ENCODE measurements at regions not wholly inside any gene's neighbourhood (a gene's known extent, or its start where the extent isn't known, plus 50 kb on each side); places are given as distances from the start of the nearest gene placed in this dataset.

GRCh38 chr1:57632401-57632800 lies 208.5 kb upstream of the DAB1 start:
- Histone ChIP-seq H3K27me3 (0 out of 2 replicates have a peak, but pooled peaks cover 4% of the 10 kb centered on the region), H3K9me3 (replicated peaks) (no peaks in the 10 kb centered on the region), H3K4me1 (no peaks in the 10 kb centered on the region), H3K36me3 (no peaks in the 10 kb centered on the region), H3K27ac (no peak overlapping the region), H3K4me3 (no peak overlapping the region)
- no peak for DNase-seq

- DNase-seq: no peak
- Histone ChIP-seq H3K36me3 (no peaks in the 10 kb centered on the region), H3K9me3 (replicated peaks) (no peaks in the 10 kb centered on the region), H3K4me3 (no peak overlapping the region), H3K27me3 (0 out of 2 replicates have a peak, but pooled peaks cover 4% of the 10 kb centered on the region), H3K27ac (no peak overlapping the region), H3K4me1 (no peaks in the 10 kb centered on the region)
Observed at GRCh38 chr1:57627612-57628011, 203.8 kb upstream of the DAB1 start.

- Histone ChIP-seq H3K9me3 (replicated peaks) (no peaks in the 10 kb centered on the region), H3K27me3 (no peaks in the 10 kb centered on the region), H3K4me1 (no peaks in the 10 kb centered on the region), H3K4me3 (no peak overlapping the region), H3K27ac (no peak overlapping the region), H3K36me3 (no peaks in the 10 kb centered on the region)
- DNase-seq: no peak
Observed at GRCh38 chr1:57623791-57624538, 200.1 kb upstream of the DAB1 start.

- no peak overlapping the region for H3K27ac ChIP-seq
- H3K4me3 ChIP-seq: no peak overlapping the region
- H3K27me3 ChIP-seq: no peaks in the 10 kb centered on the region
- no peaks in the 10 kb centered on the region for H3K9me3 ChIP-seq (replicated peaks)
- H3K36me3 ChIP-seq: no peaks in the 10 kb centered on the region
- DNase-seq: peak; percentile 24 to 43
- no peaks in the 10 kb centered on the region for H3K4me1 ChIP-seq
Observed at GRCh38 chr1:57623039-57623790, 199.4 kb upstream of the DAB1 start.

DNA sequence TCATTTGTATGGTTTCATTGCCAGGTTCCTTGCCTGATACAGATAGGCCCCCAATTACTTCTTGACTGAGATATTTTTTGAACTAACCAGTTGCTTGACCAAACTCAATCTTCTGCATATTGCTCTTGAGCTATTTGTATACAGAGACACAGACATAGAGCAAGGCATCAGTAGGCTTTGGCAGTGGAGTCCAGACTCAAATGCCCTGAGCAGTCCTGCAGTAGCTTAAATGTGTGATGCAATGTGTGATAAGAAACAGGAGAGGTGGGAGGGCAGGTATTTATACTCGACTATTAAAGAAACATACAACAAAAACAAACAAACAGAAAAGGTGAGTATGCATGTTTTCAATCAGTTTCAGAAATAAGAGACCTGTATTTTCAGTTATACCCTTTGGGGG lies 197.9 kb upstream of the DAB1 start:
- H3K27me3 ChIP-seq: no peaks in the 10 kb centered on the region
- H3K27ac ChIP-seq: no peak overlapping the region
- no peaks in the 10 kb centered on the region for H3K9me3 ChIP-seq (replicated peaks)
- no peak overlapping the region for H3K4me3 ChIP-seq
- H3K4me1 ChIP-seq: no peaks in the 10 kb centered on the region
- no peaks in the 10 kb centered on the region for H3K36me3 ChIP-seq
- DNase-seq: no peak

DNA sequence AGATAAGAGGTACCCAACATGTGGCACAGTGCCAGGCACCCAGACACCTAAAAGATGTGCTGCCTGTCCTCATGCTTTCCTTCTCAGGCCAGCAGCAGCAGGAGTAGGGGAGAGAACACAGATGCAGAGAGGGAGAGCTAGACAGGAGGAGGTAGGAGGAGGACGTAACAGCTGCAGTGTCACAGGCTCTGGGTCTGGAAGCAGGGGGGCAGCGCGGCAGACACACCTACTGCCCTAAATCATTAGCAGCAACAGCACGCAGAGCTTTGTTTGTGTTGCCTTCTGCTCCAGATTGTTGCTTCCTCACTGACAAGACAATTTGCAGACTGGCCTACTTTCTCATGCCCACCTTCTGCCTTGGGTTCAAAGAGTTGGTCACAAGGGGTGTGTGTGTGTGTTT lies 196.7 kb upstream of the DAB1 start:
- Histone ChIP-seq H3K4me3 (no peak overlapping the region), H3K4me1 (no peaks in the 10 kb centered on the region), H3K9me3 (replicated peaks) (no peaks in the 10 kb centered on the region), H3K27me3 (no peaks in the 10 kb centered on the region), H3K27ac (no peak overlapping the region), H3K36me3 (no peaks in the 10 kb centered on the region)
- DNase-seq: peak in 1 of 2 experiments; percentile 22

DNA sequence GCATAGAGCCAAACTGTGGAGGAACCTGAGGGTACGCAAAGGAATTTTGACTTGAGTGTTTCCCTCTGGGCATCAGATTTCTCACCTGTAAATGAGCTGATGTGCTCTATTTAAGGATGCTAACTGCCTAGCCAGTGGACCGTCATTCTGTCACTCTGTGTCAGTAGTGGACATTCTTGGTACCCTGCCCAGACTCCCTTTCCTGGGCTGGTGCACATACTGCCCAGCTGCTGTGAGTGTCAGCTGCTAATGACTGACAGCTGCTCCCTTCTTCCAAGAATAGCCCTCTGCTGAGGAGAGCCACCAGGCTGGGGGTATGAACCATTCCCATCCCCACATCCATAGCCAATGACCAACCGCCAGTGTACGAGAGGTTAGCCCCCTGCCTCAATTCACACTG lies 193.1 kb upstream of the DAB1 start:
- Histone ChIP-seq H3K9me3 (replicated peaks) (no peaks in the 10 kb centered on the region), H3K4me1 (no peaks in the 10 kb centered on the region), H3K4me3 (no peak overlapping the region), H3K36me3 (no peaks in the 10 kb centered on the region), H3K27me3 (no peaks in the 10 kb centered on the region), H3K27ac (no peak overlapping the region)
- peak in 1 of 2 experiments; percentile 7 for DNase-seq

DNA sequence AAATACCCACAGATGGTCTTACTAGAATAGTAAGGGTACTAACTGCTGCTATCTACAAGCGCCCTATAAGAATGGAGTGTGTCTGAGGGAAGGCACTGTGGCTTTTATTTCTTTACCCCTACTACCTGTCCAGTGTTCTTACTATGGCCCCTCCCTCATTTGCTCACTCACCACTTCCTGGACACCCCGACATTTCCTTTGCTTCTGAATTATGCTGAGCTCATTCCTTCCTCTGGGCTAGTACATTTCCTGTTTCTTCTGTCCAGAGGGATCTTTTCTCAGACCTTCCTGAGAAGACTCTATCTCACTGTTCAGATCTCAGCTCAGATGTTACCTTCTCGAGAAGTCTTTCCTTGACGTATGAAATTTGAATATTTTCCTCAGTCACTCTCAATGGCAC lies 192.1 kb upstream of the DAB1 start:
- Histone ChIP-seq H3K4me3 (no peak overlapping the region), H3K9me3 (replicated peaks) (no peaks in the 10 kb centered on the region), H3K27ac (no peak overlapping the region), H3K27me3 (no peaks in the 10 kb centered on the region), H3K36me3 (no peaks in the 10 kb centered on the region), H3K4me1 (no peaks in the 10 kb centered on the region)
- no peak for DNase-seq

GRCh38 chr1:57612833-57613232 lies 189.0 kb upstream of the DAB1 start:
- Histone ChIP-seq H3K4me3 (no peak overlapping the region), H3K27ac (no peak overlapping the region), H3K4me1 (no peaks in the 10 kb centered on the region), H3K9me3 (replicated peaks) (no peaks in the 10 kb centered on the region), H3K36me3 (no peaks in the 10 kb centered on the region), H3K27me3 (no peaks in the 10 kb centered on the region; the same call in 1 of the 2 replicates)
- no peak for DNase-seq

DNA sequence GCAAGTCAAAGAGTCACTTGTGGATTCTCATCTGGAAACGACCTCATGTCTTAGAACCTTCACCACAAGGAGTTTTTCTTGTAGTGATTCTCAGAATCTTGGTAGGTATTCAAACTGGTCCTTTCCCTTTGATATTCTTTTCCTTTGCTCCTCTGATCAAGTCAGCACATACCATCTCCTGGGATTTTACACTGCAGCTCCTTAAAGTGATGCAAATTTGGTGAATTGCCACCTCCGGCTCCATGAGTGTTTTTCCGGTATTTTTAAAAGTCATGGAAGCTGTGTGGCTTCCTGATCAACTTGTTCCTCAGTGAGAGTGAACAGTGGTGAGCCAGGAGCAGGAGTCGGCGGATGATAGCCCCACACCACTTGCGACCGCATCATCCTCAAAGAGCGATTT lies 182.1 kb upstream of the DAB1 start:
- Histone ChIP-seq H3K4me3 (no peak overlapping the region), H3K27ac (no peak overlapping the region), H3K9me3 (replicated peaks) (no peaks in the 10 kb centered on the region), H3K27me3 (no peaks in the 10 kb centered on the region; the same call in 1 of the 2 replicates), H3K36me3 (no peaks in the 10 kb centered on the region), H3K4me1 (no peaks in the 10 kb centered on the region)
- no peak for DNase-seq

DNA sequence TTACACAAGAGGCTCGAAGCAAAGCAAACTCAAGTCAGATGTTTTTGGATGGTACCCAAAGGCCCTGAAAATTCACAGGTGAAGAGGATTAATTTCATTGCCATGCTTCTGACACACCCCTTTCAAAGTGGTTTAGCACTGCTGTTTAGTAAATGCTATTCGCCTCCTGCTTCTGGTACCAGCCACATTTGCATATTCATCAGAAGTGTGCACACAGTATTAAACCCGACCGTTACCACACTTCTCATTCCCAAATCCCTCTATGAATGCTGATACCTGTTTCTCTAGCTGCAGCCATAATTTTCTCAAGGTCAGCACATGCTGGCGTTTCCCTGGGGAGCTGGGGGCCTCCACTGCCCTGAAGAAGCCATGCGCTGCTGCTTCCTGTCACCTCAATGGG lies 179.8 kb upstream of the DAB1 start:
- no peak overlapping the region for H3K4me3 ChIP-seq
- DNase-seq: no peak
- H3K4me1 ChIP-seq: no peaks in the 10 kb centered on the region
- no peaks in the 10 kb centered on the region for H3K27me3 ChIP-seq
- H3K9me3 ChIP-seq (replicated peaks): no peaks in the 10 kb centered on the region
- H3K27ac ChIP-seq: no peak overlapping the region
- H3K36me3 ChIP-seq: no peaks in the 10 kb centered on the region

GRCh38 chr1:57600424-57600823 lies 176.6 kb upstream of the DAB1 start:
- H3K27me3 ChIP-seq: no peaks in the 10 kb centered on the region
- H3K4me1 ChIP-seq: no peaks in the 10 kb centered on the region
- no peak overlapping the region for H3K4me3 ChIP-seq
- no peaks in the 10 kb centered on the region for H3K9me3 ChIP-seq (replicated peaks)
- DNase-seq: no peak
- no peaks in the 10 kb centered on the region for H3K36me3 ChIP-seq
- H3K27ac ChIP-seq: no peak overlapping the region

DNA sequence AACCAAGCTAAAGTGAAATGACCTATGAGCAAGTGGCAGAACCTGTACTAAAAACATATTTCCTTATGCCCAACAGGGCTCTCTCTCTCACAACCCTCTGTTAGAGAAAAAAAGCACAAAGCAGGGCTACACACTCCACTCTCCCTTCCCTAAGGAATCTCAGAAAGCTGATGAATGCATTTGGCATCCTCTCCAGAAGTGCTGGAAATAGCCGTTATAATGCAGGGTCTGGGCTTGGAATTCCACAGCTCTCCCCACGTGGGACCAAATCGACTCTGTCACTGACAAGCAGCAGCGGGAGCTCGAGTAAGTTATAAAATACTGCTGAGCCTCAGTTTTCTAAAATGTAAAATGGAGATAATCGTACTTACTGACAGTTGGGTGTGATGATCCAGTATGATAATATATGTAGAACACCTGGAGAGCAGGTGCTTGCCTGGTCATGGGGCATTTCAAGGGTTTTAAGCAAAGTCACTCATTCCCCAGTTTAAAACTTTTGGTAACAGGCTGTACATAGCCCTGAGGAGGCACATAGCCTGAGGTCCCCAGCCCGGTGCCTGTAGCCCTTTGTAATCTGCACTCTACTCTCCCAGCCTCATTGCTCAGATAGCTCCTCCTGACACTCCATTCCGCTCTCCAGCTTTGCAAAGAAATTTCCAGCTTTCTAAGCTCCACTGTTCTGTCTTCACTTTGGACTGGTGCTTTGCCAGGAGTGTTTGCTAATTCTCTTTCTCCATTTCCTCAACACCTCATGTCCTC lies 175.6 kb upstream of the DAB1 start:
- Histone ChIP-seq H3K4me3 (no peak overlapping the region), H3K4me1 (no peaks in the 10 kb centered on the region), H3K36me3 (no peaks in the 10 kb centered on the region), H3K27ac (no peak overlapping the region), H3K9me3 (replicated peaks) (no peaks in the 10 kb centered on the region), H3K27me3 (no peaks in the 10 kb centered on the region)
- no peak for DNase-seq

GRCh38 chr1:57597036-57597435 lies 173.2 kb upstream of the DAB1 start:
- no peak for DNase-seq
- Histone ChIP-seq H3K4me3 (no peak overlapping the region), H3K27ac (no peak overlapping the region), H3K36me3 (no peaks in the 10 kb centered on the region), H3K4me1 (no peaks in the 10 kb centered on the region), H3K27me3 (no peaks in the 10 kb centered on the region), H3K9me3 (replicated peaks) (no peaks in the 10 kb centered on the region)

- H3K9me3 ChIP-seq (replicated peaks): no peaks in the 10 kb centered on the region
- H3K36me3 ChIP-seq: no peaks in the 10 kb centered on the region
- no peak overlapping the region for H3K4me3 ChIP-seq
- no peak for DNase-seq
- H3K27ac ChIP-seq: no peak overlapping the region
- H3K27me3 ChIP-seq: no peaks in the 10 kb centered on the region
- H3K4me1 ChIP-seq: no peaks in the 10 kb centered on the region
Observed at GRCh38 chr1:57594002-57594401, 170.1 kb upstream of the DAB1 start.

Data from SJCRH30 (cell line).